Retina (tissue), 1 donor: ENCODE measurements at regions not wholly inside any gene's neighbourhood (a gene's known extent, or its start where the extent isn't known, plus 50 kb on each side); places are given as distances from the start of the nearest gene placed in this dataset.

ENCODE experiments used
- DNase-seq: peaks from one replicate; pipeline ENCODE4 v3.0.0-alpha.2; 2016

- no peak for DNase-seq
Observed at GRCh38 chr18:24914685-24915084, 437.3 kb downstream of the ZNF521 start.

GRCh38 chr18:24915547-24915946 is 436.4 kb downstream of the ZNF521 start:
- DNase-seq: no peak

DNA sequence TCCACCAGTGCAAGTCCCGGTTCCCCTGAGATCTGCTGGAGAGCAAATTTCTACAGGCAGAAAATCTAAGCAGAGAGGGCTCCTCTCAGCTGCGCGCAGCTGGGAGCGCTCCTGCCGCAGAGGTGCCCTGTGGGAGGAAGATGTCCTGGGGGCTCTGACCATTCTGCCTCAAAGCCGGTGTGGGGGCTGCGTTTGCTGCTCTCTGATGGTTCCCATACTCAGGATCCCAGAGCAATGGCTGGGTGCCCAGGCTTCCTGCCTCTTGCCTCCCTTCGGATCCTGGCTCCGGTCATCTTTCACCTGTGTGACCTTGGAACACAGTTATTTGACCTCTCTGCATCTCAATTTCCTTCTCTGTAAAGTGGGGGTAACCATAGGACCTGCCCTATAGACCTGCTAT is 434.2 kb downstream of the ZNF521 start:
- DNase-seq: peak; percentile 39

DNA sequence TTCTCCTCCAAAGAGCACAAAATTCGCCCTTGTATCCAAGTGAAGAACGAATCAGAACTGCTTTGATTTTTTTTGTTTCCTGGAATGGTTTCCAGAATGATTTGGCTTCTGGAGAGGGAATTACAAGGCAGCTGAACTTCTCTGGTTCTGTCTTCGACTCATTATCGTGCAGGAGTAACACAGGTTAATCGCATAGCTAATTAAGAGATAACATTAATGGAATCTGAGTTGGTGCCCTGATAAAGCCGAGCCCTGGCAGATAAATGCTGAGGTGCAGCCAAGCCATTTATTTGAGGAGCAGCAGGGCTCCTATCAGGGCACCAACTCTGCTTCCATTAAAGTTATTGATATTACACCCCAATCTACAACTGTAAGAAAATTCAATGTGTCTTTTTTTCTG is 433.7 kb downstream of the ZNF521 start:
- peak; percentile 39 for DNase-seq

- DNase-seq: peak; percentile 64
Observed at GRCh38 chr18:24919181-24919797, 432.7 kb downstream of the ZNF521 start.

GRCh38 chr18:24922491-24922890 is 429.5 kb downstream of the ZNF521 start:
- no peak for DNase-seq

GRCh38 chr18:24923138-24923537 is 428.8 kb downstream of the ZNF521 start:
- DNase-seq: no peak

- DNase-seq: no peak
Observed at GRCh38 chr18:24924066-24924716, 427.8 kb downstream of the ZNF521 start.

- DNase-seq: no peak
Observed at GRCh38 chr18:24926649-24927048, 425.3 kb downstream of the ZNF521 start.

DNA sequence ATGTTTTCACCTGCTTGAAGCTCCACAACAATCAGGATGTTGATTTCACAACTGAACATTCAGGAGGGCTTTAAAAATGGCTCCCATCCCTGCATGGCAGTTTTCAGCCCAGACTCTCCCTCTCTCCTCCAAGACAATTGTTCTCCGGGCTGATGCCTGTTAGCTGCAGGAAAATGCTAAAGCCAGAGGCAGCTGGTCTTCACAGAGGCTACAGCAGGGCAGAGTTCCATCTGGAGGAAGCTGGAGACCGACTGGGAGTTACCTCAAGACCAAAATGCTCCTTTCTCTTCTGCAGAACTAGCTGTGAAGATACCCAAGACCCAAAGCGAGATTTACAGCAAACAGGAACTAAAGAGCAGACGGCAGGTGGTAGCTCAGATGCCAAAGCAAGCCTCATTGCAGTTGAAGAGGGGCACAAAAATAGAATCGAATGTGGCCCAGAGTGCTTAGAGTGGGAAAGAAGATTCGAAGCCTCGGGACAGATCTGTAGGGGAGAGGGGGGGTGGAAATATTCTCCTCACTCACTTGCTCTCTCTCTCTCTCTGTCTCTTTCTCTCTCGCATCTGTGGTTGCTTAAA is 423.6 kb downstream of the ZNF521 start:
- peak; percentile 38 for DNase-seq

DNA sequence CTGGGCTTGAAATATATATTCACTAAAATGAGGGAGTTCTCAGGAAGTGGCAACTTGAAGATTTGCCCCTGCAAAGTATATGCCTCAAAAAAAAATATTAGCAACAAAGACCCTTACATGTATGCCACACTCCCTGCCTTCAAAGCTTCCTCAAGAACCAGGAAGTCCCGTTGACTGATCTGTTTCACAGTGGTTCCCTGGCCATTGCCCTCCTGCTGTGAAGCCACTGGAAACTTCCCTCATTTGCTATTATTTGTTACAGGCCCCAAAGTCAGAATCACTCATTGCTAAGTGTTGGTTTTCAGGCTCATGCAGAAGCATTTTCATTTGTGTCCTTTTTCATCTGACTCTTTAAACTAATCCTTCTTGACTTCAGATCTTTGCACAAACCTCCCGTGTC is 421.5 kb downstream of the ZNF521 start:
- no peak for DNase-seq

GRCh38 chr18:24930971-24931370 is 421.0 kb downstream of the ZNF521 start:
- DNase-seq: no peak

DNA sequence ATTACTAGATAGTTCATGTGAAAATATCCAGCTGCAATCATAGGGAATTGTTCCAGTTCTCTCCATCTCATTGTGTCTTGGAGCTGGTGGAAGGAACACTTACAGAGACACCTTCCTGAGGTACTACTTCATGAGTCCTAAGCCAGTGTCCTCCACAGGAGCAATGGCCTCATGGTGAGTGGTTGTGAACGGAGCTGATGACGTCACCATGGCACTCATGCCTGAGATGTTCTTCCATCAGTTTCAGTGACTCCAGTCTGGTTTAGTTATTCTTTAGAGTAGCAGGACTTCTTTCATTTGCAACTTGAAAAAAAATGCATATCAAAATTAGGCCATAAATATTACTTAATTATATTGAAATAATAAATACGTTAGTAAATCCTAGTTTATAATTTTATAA is 418.6 kb downstream of the ZNF521 start:
- no peak for DNase-seq

GRCh38 chr18:24934258-24934932 is 417.6 kb downstream of the ZNF521 start:
- DNase-seq: no peak

GRCh38 chr18:24935008-24935407 is 417.0 kb downstream of the ZNF521 start:
- no peak for DNase-seq

- no peak for DNase-seq
Observed at GRCh38 chr18:24935896-24936295, 416.1 kb downstream of the ZNF521 start.

DNA sequence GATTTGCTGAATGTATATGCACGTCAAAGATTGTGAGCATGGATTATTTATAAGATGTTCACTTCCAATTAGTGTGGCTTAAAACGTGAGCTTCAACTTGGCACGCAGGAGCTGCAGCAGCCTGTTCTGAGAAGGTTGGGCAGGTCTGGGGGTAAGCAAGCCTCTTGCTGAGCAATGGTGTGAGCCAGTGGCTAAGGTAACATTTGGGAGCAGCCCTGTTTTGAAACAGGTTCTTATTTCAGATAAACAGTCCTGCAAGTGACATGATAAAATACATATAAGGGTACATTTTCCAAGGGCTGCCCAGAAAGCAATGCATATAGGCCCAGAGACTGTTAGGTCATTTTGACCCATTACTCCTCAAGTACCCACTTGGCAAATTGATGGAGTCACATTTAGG is 415.3 kb downstream of the ZNF521 start:
- no peak for DNase-seq

GRCh38 chr18:24937639-24938275 is 414.2 kb downstream of the ZNF521 start:
- no peak for DNase-seq

GRCh38 chr18:24940416-24940815 is 411.6 kb downstream of the ZNF521 start:
- DNase-seq: no peak

DNA sequence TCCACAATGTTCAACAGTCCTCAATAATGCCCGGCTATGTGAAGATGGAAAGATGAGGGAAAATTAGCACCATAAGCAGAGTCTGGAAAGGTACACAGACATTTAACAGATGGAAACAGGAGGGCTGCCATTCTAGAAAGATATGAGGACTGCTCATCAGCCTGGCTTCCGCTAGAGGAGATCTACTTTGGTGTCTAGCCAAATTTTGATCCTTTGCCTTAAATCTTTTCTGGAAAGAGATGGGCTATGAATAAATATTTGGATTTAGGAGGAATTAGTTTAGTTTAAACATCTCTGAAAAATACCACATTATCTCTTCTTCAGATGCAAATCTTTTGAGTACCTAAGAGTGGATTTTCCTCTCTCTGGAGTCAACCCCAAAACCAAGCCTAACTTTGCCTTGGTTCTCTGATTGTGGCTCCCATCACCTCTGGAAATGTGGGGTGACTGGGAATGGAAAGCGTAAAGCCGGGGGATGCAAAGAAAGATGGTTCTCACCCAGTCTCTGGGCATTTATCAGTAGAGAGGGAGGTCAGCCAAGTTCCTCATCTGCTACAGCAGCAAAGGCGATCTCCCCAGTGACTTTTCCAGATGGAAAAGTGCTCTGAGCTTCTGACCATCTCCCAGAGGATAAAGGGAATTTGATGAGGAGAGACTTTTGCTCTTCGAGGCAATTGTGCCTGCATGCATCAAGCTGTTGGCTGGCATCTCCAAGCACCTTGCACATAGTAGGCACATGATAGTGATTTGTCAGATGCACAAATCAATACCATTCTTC is 410.6 kb downstream of the ZNF521 start:
- no peak for DNase-seq

GRCh38 chr18:24942144-24942543 is 409.8 kb downstream of the ZNF521 start:
- DNase-seq: no peak

GRCh38 chr18:24947521-24948305 is 404.3 kb downstream of the ZNF521 start:
- no peak for DNase-seq
